Endothelial cell of umbilical vein (primary cell): ENCODE measurements at regions not wholly inside any gene's neighbourhood (a gene's known extent, or its start where the extent isn't known, plus 50 kb on each side); places are given as distances from the start of the nearest gene placed in this dataset.

ENCODE experiments used
- BruUV-seq: library from RNA; stranded (reverse); fragments of 400-500 nt; replicated peaks from 2 replicates; lab custom pipeline; 2021; lab: Mats Ljungman, UMichigan
- CTCF ChIA-PET: fragments of 300-600, 350-600 bp; sonication (Branson Sonifier 250); formaldehyde crosslinking; loops from one replicate; lab custom pipeline; 2021; ENCODE audit warnings: antibody characterized with exemption, inconsistent platforms; lab: Charles Lee
- POLR2A ChIA-PET: fragments of 300-600, 350-600 bp; sonication (Branson Sonifier 250); formaldehyde crosslinking; loops from one replicate; lab custom pipeline; 2021; ENCODE audit warnings: antibody characterized with exemption, inconsistent platforms; lab: Charles Lee
- DNase-seq: peaks from one replicate; pipeline ENCODE4 v3.0.0-alpha.2; 2011; ENCODE audit warnings: low read depth, low spot score
- FAIRE-seq: peaks from 2 replicates; lab custom pipeline; 2011; peaks lifted over from hg19 to GRCh38; lab: Jason Lieb, UNC
- H2AFZ ChIP-seq: 2 replicates; pipeline ENCODE4 v1.6.0; 2012; ENCODE audit warnings: low read depth, low read length, control low read depth, inconsistent platforms
- H3K27ac ChIP-seq: 2 replicates; pipeline ENCODE4 v1.5.1; 2011; ENCODE audit warnings: low read depth, mild to moderate bottlenecking, control low read depth, low read length, moderate library complexity; ENCODE audit not compliant: insufficient read depth
- H3K27me3 ChIP-seq, 2 experiments: 2 replicates each; pipeline versions ENCODE4 v1.6.0 to v1.6.1; 2011; ENCODE audit warnings: low read length in 2 of 2, mixed read lengths in 1 of 2; ENCODE audit not compliant: control insufficient read depth in 2 of 2, insufficient read depth in 2 of 2
- H3K36me3 ChIP-seq, 2 experiments: 2 replicates in 1 of 2; 3 replicates in 1 of 2; pipeline ENCODE4 v1.5.1; 2011; ENCODE audit warnings: low read length in 2 of 2, mild to moderate bottlenecking in 1 of 2, moderate library complexity in 1 of 2; ENCODE audit not compliant: control insufficient read depth in 2 of 2, insufficient read depth in 2 of 2; ENCODE audit errors: extremely low read depth in 1 of 2
- H3K4me1 ChIP-seq: 3 replicates; pipeline ENCODE4 v1.5.1; 2011; ENCODE audit warnings: mild to moderate bottlenecking, low read length; ENCODE audit not compliant: control insufficient read depth, insufficient read depth; ENCODE audit errors: extremely low read depth
- H3K4me2 ChIP-seq: 2 replicates; pipeline ENCODE4 v1.6.1; 2011; ENCODE audit warnings: low read length, control low read depth, mixed read lengths; ENCODE audit not compliant: insufficient read depth
- H3K4me3 ChIP-seq, 3 experiments: fragments of 200-600 bp in 1 of 3; sonication (generic), shearing (Covaris generic) in 1 of 3; replicated peaks in 1 of 3; 2 replicates each; pipeline ENCODE4 v1.5.1; 2011 to 2016; ENCODE audit warnings: control low read depth in 3 of 3, low read length in 3 of 3, mild to moderate bottlenecking in 2 of 3, inconsistent platforms in 1 of 3, low read depth in 1 of 3, moderate library complexity in 1 of 3; ENCODE audit not compliant: insufficient read depth in 1 of 3
- H3K79me2 ChIP-seq: 2 replicates; pipeline ENCODE4 v1.6.0; 2012; ENCODE audit warnings: low read length, inconsistent platforms; ENCODE audit not compliant: control insufficient read depth, insufficient read depth
- H3K9ac ChIP-seq: replicated peaks from 2 replicates; pipeline ENCODE3; 2011; ENCODE audit warnings: low read length, control low read depth; ENCODE audit not compliant: insufficient read depth; ENCODE audit errors: extremely low read depth
- H3K9me1 ChIP-seq: replicated peaks from 3 replicates; pipeline ENCODE4 v1.6.0; 2011; ENCODE audit warnings: mild to moderate bottlenecking, low read length; ENCODE audit not compliant: control insufficient read depth, insufficient read depth; ENCODE audit errors: extremely low read depth
- H3K9me3 ChIP-seq: replicated peaks from 2 replicates; pipeline ENCODE4 v1.5.1; 2012; ENCODE audit warnings: low read length, inconsistent platforms; ENCODE audit not compliant: control insufficient read depth, insufficient read depth
- H4K20me1 ChIP-seq: replicated peaks from 2 replicates; pipeline ENCODE3; 2011; ENCODE audit warnings: mild to moderate bottlenecking, low read length; ENCODE audit not compliant: control insufficient read depth, insufficient read depth; ENCODE audit errors: extremely low read depth
- EZH2 ChIP-seq: IDR thresholded peaks from 2 replicates; pipeline ENCODE4 v1.6.1; 2012; ENCODE audit warnings: borderline replicate concordance, low read depth, mild to moderate bottlenecking, moderate library complexity, low read length, inconsistent platforms; ENCODE audit not compliant: severe bottlenecking
- FOS ChIP-seq: IDR thresholded peaks from 2 replicates; pipeline ENCODE4 v1.6.1; 2011; ENCODE audit warnings: mild to moderate bottlenecking, low read length, moderate library complexity, borderline replicate concordance; ENCODE audit not compliant: insufficient read depth
- GATA2 ChIP-seq: IDR thresholded peaks from 2 replicates; pipeline ENCODE4 v1.7.0; 2011; ENCODE audit warnings: low read depth, mild to moderate bottlenecking, moderate library complexity, mixed read lengths, low read length; ENCODE audit not compliant: insufficient read length, insufficient read depth
- JUN ChIP-seq: IDR thresholded peaks from 2 replicates; pipeline ENCODE4 v1.6.1; 2011; ENCODE audit warnings: borderline replicate concordance, low read depth; ENCODE audit not compliant: insufficient read length, insufficient read depth
- MYC ChIP-seq: IDR thresholded peaks from one replicate; pipeline ENCODE4 v1.6.1; 2011; ENCODE audit warnings: mild to moderate bottlenecking, low read depth, low read length
- POLR2A ChIP-seq: IDR thresholded peaks from 2 replicates; pipeline ENCODE4 v1.6.1; 2012; ENCODE audit warnings: low read depth, mild to moderate bottlenecking, control low read depth, low read length
- POLR2AphosphoS5 ChIP-seq: IDR thresholded peaks from 2 replicates; pipeline ENCODE4 v1.6.1; 2012; ENCODE audit warnings: low read depth, mild to moderate bottlenecking, control low read depth, low read length, moderate library complexity; ENCODE audit not compliant: insufficient read depth
- dilution Hi-C: fragments of 300-500 bp; cut with MboI; formaldehyde crosslinking; loops from one replicate; pipeline ENCODE4 v1.15.0; 2019; ENCODE audit warnings: low sequenced_read_pairs; ENCODE audit not compliant: extremely low pct_ligation_motif_present
- intact Hi-C: fragments of 100-400 bp; cut with micrococcal nuclease; formaldehyde crosslinking; loops from one replicate; pipeline ENCODE4 v1.10.0; 2022
- TF ChIP-seq, protein P1 (sequence below), 2 donors: IDR thresholded peaks; 1 replicate in 1 of 2; 2 replicates in 1 of 2; pipeline ENCODE4 v1.5.1; 2011; ENCODE audit warnings: low read length in 2 of 2, mild to moderate bottlenecking in 2 of 2, moderate library complexity in 2 of 2, control low read depth in 1 of 2, inconsistent platforms in 1 of 2, low read depth in 1 of 2; ENCODE audit not compliant: insufficient read depth in 1 of 2; ENCODE audit errors: extremely low read depth in 1 of 2
- TF ChIP-seq, protein P2 (sequence below): IDR thresholded peaks from 2 replicates; pipeline ENCODE4 v1.6.1; 2011; ENCODE audit not compliant: insufficient read depth, insufficient read length

DNA sequence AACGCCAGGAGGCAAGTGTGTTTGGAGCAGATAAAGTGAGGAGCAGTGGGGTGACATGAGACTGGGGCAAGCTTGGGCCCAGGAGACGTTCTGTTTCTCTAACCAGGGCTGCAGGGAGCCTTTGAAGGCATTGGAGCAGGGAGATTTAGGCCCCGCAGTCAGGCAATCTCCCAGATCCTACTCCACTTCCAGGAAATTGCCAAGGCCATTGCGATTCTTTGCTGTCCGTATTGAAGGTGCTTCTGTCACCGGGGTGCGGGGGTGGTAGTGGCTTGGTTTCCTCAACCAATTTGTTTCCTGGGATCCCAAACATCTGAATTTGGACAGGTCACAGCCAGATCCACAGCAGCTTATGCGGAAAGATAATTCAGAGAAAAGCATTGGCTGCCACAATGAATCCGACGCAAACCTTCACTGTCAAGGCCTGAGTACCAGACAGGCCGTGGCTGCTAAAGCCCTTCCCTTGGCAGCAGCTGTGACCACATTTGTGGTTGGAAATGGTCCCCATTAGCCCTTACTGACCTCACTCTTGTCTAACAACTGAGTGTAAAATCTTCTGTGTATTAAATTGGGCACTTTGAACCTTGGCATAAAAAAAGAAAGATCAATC is 385.6 kb downstream of the PTPRU start:
- H2AFZ ChIP-seq, result no peak overlapping the region
- no peaks in the 10 kb centered on the region for H4K20me1 ChIP-seq
- no peaks in the 10 kb centered on the region for H3K36me3 ChIP-seq
- H3K4me1 ChIP-seq, result no peaks in the 10 kb centered on the region
- H3K27ac ChIP-seq, result no peak overlapping the region
- FAIRE-seq (no peak), DNase-seq (no peak)
- no peak overlapping the region for H3K9ac ChIP-seq
- H3K79me2 ChIP-seq, result no peaks in the 10 kb centered on the region
- CTCF ChIA-PET, result no interaction called here
- intact Hi-C loops (no loop called here), dilution Hi-C loops (no loop called here)
- no TSS peak for BruUV-seq
- POLR2A ChIA-PET, result no interaction called here
- no peaks in the 10 kb centered on the region for H3K9me1 ChIP-seq
- no peaks in the 10 kb centered on the region for H3K27me3 ChIP-seq
- no peaks in the 10 kb centered on the region for H3K9me3 ChIP-seq
- H3K4me3 ChIP-seq, result no peak overlapping the region
- H3K4me2 ChIP-seq, result no peak overlapping the region
- no peak for TF ChIP-seq POLR2A
- TF ChIP-seq, protein P1, sequence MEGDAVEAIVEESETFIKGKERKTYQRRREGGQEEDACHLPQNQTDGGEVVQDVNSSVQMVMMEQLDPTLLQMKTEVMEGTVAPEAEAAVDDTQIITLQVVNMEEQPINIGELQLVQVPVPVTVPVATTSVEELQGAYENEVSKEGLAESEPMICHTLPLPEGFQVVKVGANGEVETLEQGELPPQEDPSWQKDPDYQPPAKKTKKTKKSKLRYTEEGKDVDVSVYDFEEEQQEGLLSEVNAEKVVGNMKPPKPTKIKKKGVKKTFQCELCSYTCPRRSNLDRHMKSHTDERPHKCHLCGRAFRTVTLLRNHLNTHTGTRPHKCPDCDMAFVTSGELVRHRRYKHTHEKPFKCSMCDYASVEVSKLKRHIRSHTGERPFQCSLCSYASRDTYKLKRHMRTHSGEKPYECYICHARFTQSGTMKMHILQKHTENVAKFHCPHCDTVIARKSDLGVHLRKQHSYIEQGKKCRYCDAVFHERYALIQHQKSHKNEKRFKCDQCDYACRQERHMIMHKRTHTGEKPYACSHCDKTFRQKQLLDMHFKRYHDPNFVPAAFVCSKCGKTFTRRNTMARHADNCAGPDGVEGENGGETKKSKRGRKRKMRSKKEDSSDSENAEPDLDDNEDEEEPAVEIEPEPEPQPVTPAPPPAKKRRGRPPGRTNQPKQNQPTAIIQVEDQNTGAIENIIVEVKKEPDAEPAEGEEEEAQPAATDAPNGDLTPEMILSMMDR (IDR thresholded peaks at IDR 0.05; ENCODE audit: extremely low read depth in 1 of 2, insufficient read depth in 1 of 2, low read depth in 1 of 2, low read length in 2 of 2), result no peak
- TF ChIP-seq EZH2, result no peak
- TF ChIP-seq GATA2, result no peak
- no peak for TF ChIP-seq MYC
- no peak for TF ChIP-seq POLR2AphosphoS5
- TF ChIP-seq JUN, result no peak
- TF ChIP-seq, protein P2, sequence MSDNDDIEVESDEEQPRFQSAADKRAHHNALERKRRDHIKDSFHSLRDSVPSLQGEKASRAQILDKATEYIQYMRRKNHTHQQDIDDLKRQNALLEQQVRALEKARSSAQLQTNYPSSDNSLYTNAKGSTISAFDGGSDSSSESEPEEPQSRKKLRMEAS, result no peak
- TF ChIP-seq FOS, result no peak
